ENCODE measurements at regions not wholly inside any gene's neighbourhood (a gene's known extent, or its start where the extent isn't known, plus 50 kb on each side); places are given as distances from the start of the nearest gene placed in this dataset.

DNA sequence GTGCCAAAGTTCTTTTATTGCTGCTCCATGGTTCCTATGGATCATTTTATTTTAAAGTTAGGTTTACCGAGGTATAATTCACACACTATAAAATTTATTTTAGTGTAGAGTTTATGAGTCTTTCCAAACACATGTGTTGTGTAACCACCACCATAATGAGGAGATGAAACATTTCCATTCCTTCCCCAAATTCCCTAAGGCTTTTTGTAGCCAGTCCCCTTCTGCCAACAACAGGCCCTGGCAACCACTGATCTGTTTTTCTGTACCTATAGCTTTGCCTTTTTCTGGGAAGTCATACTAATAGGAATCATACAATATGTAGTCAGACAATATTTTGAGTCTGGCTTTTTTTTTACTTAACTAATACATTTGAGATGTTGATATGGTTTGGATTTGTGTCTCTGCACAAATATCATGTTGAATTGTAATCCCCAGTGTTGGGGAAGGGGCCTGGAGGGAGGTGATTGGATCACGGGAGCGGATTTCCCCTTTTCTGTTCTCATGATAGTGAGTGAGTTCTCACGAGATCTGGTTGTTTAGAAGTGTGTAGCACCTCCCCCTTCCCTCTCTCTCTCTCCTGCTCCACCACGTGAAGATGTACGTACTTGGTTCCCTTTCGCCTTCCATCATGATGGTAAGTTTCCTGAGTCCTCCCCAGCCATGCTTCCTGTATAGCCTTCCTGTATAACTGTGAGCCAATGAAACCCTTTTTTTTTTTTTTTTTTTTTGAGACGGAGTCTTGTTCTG is 59.6 kb upstream of the DHX15 start:
- Histone ChIP-seq H3K27ac (no peak overlapping the region), H3K36me3 (ENCODE audit: insufficient read depth in 1 of 2, low read depth in 1 of 2) (no peaks in the 10 kb centered on the region), H3K9me3 (no peaks in the 10 kb centered on the region), H3K4me3 (no peak overlapping the region), H3K4me1 (no peaks in the 10 kb centered on the region), H3K27me3 (ENCODE audit: insufficient read depth in 3 of 3, low read length in 2 of 3) (peaks cover 0 to 2% (median 0%) of the 10 kb centered on the region in 3 donors)
- intact Hi-C loops (cut with DNase I), result no loop called here
- no peak for TF ChIP-seq CTCF (IDR thresholded peaks at IDR 0.05)
- ATAC-seq (no peak), DNase-seq (no peak)
- WGBS, 3 donors, result 74 to 83% (median 80%) methylated on average over 8 of the region's 8 CpGs

DNA sequence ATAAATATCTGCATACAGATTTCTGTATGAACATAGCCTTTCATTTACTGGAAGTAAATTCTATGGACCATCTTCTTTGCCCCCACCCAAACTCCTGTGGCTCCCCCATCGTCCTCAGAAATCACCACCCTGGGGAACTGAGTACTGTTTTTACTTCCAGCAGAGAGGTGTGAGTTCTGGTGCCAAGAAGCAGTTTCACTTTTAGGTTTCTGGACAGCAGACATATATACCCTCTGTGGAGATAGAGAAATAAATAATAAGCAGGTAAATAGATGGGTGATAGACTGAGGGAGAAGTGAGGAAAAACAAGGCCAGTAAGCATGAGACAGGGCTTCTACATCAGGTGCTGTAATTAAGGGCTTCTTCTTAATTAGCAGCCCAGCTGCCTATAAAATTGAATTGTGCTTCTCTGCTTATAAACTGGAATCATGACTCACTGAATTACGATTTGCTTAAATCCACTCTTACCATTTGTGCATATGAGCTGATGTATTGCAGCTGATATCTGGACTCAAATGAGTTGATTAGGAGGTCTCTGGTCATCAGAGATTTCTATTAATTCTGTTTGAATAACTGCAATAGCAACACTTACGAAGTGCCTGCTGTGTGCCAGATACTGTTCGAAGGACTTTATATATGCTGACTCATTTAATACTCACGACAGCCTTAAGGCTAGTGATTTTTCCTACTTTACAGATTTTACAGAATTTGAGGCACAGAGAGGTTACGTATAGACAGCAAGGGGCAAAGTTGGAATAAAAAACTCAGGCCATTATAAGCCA is 60.8 kb upstream of the DHX15 start:
- no peak overlapping the region for H3K27ac ChIP-seq
- DNase-seq (no peak), ATAC-seq (no peak)
- no peaks in the 10 kb centered on the region for H3K4me1 ChIP-seq
- intact Hi-C loops (cut with DNase I), result no loop called here
- TF ChIP-seq CTCF (IDR thresholded peaks at IDR 0.05), result no peak
- no peak overlapping the region for H3K4me3 ChIP-seq
- WGBS, 3 donors, result 61 to 67% (median 63%) methylated on average over 6 of the region's 6 CpGs
- H3K9me3 ChIP-seq, result no peaks in the 10 kb centered on the region
- no peaks in the 10 kb centered on the region for H3K36me3 ChIP-seq (ENCODE audit: insufficient read depth in 1 of 2, low read depth in 1 of 2)
- H3K27me3 ChIP-seq (ENCODE audit: insufficient read depth in 3 of 3, low read length in 2 of 3), result no peaks in the 10 kb centered on the region

DNA sequence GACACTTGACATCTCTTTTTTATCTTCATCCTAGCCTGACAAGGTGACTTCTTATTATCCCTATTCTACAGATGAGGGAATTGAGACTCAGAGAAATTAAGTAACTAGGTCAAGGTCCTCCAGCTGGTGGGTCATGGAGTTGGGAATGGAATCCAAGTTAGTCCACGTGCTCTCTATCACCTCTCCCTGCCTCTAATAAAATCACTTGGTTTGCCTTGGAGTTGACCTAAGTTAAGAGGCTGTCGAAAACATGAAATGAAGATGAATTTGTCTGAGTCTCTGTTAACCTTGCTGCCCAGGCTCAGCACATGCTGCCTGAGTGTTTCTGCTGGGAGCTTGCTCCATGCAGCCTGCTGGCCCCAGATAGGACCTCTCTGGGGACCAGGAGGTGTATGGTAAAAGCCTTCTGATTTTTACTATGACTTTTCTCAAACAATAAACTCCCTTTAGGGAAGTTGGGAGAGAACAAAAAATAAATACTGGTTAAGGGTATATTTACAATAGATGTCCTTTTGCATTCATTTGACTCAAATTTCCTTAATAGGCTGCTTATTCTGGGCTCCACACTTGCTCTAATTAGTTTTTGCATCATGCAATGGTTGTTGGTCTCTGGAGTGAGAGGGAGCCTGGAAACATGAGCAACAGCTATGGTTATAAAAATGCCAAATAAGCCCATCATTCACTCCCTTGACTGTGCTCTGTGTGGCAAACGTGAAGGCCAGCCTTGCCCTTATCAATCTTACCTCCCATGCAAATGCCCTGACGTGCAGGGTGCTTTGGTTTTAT is 61.6 kb upstream of the DHX15 start:
- intact Hi-C loops (cut with DNase I), result no loop called here
- no peak for TF ChIP-seq CTCF (IDR thresholded peaks at IDR 0.05)
- Histone ChIP-seq H3K36me3 (ENCODE audit: insufficient read depth in 1 of 2, low read depth in 1 of 2) (no peaks in the 10 kb centered on the region), H3K9me3 (no peaks in the 10 kb centered on the region), H3K27ac (no peak overlapping the region), H3K4me1 (no peaks in the 10 kb centered on the region), H3K27me3 (ENCODE audit: insufficient read depth in 3 of 3, low read length in 2 of 3) (no peaks in the 10 kb centered on the region), H3K4me3 (no peak overlapping the region)
- DNase-seq, result no peak
- WGBS, 3 donors, result 72 to 75% (median 74%) methylated on average over 4 of the region's 4 CpGs
- ATAC-seq, result no peak

GRCh38 chr4:24646798-24647460 is 62.6 kb upstream of the DHX15 start:
- 60 to 70% (median 61%) methylated on average over 5 of the region's 5 CpGs for WGBS, 3 donors
- no peaks in the 10 kb centered on the region for H3K36me3 ChIP-seq (ENCODE audit: insufficient read depth in 1 of 2, low read depth in 1 of 2)
- H3K4me3 ChIP-seq, result no peak overlapping the region
- no peak overlapping the region for H3K27ac ChIP-seq
- H3K9me3 ChIP-seq, result no peaks in the 10 kb centered on the region
- H3K4me1 ChIP-seq, result no peaks in the 10 kb centered on the region
- H3K27me3 ChIP-seq (ENCODE audit: insufficient read depth in 3 of 3, low read length in 2 of 3), result no peaks in the 10 kb centered on the region
- no peak for DNase-seq
- ATAC-seq, result no peak
- intact Hi-C loops (cut with DNase I), result no loop called here
- no peak for TF ChIP-seq CTCF (IDR thresholded peaks at IDR 0.05)
